Skeletal muscle tissue (tissue), 3 donors: ENCODE measurements at regions not wholly inside any gene's neighbourhood (a gene's known extent, or its start where the extent isn't known, plus 50 kb on each side); places are given as distances from the start of the nearest gene placed in this dataset.

ENCODE experiments used
- H3K27ac ChIP-seq: one replicate; pipeline ENCODE4 v1.7.0; 2013; ENCODE audit warnings: mild to moderate bottlenecking, low read depth, low read length, inconsistent platforms
- H3K27me3 ChIP-seq, 3 donors: one replicate each; pipeline ENCODE4 v1.7.0; 2013; ENCODE audit warnings: low read length in 3 of 3; ENCODE audit not compliant: control insufficient read depth in 3 of 3, insufficient read depth in 3 of 3
- H3K36me3 ChIP-seq, 3 donors: one replicate each; pipeline ENCODE4 v1.7.0; 2013; ENCODE audit warnings: low read length in 3 of 3; ENCODE audit not compliant: control insufficient read depth in 3 of 3, insufficient read depth in 3 of 3
- H3K4me1 ChIP-seq, 3 donors: one replicate each; pipeline ENCODE4 v1.7.0; 2013; ENCODE audit warnings: low read length in 3 of 3, mild to moderate bottlenecking in 3 of 3; ENCODE audit not compliant: control insufficient read depth in 3 of 3, insufficient read depth in 3 of 3
- H3K4me3 ChIP-seq, 3 donors: one replicate each; pipeline ENCODE4 v1.7.0; 2013; ENCODE audit warnings: low read length in 3 of 3
- H3K9ac ChIP-seq, 3 donors: one replicate each; pipeline ENCODE4 v1.7.0; 2013; ENCODE audit warnings: low read length in 3 of 3, mild to moderate bottlenecking in 3 of 3, moderate library complexity in 2 of 3, low read depth in 1 of 3
- H3K9me3 ChIP-seq, 3 donors: one replicate each; pipeline ENCODE4 v1.7.0; 2013; ENCODE audit warnings: low read length in 3 of 3; ENCODE audit not compliant: control insufficient read depth in 3 of 3
- donor health status: Osteomylitis.

DNA sequence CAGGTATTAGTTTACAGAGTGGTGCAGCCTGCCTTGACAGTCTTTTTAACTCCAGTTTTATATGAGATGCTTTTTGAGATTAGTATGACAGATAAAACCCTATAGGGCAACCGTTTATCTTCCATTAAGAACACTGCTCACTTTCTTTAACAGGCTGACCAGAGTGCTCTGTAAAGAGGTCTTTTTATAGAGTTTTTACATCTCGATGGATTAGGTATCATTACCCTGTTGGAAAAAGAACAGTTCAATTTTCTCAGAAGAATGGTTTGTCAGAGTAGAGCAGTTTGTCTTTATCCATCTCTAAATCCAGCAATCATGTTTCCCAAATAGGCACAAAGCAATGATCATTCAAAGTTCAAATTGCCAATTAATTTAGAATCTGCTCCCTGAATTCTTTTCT is 395.2 kb upstream of the ARGLU1 start:
- Histone ChIP-seq H3K4me3 (no peak overlapping the region), H3K27me3 (no peaks in the 10 kb centered on the region), H3K27ac (no peak overlapping the region), H3K9me3 (no peaks in the 10 kb centered on the region), H3K4me1 (no peaks in the 10 kb centered on the region), H3K9ac (no peak overlapping the region), H3K36me3 (no peaks in the 10 kb centered on the region)

DNA sequence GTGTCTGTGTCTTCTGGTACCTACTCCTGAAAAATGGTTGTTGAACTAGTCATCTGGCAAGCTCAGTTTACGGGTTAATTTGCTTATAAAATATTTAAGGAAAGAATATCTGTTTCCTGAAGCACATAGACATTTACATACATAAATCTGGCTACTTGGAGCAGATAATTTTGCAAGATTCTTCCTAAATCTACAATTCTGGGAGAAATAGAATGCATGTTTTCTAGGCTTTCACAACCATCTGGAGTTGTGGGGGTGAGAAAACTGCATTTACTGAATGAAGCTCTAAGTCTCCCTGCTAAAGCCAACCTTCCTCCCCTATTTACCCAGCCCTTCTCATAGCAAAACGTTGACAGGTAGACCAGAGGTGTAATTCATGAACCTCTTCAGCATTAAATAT is 393.7 kb upstream of the ARGLU1 start:
- H3K36me3 ChIP-seq: no peaks in the 10 kb centered on the region
- H3K9ac ChIP-seq: no peak overlapping the region
- H3K27ac ChIP-seq: no peak overlapping the region
- no peak overlapping the region for H3K4me3 ChIP-seq
- H3K27me3 ChIP-seq: no peaks in the 10 kb centered on the region
- H3K4me1 ChIP-seq: no peaks in the 10 kb centered on the region
- no peaks in the 10 kb centered on the region for H3K9me3 ChIP-seq

DNA sequence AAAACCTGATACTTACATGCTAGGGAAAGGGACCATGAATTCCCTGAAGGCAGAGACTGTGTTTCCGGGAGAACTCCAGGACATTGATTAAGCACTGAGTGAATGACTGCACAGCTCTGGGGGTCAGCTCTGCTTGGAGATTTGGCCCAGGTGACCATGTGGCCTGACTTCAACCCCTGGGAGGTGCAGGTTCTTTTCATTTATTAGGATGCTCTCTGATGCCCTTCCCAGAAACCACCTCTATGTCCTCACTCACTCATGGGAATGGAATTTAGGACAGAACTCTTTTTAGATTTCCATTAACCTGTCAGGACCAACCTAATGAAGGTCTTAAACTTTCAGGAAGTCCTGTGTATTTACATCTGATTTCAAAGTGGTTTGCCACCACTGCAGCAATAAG is 393.3 kb upstream of the ARGLU1 start:
- Histone ChIP-seq H3K9ac (no peak overlapping the region), H3K4me1 (no peaks in the 10 kb centered on the region), H3K36me3 (no peaks in the 10 kb centered on the region), H3K27me3 (no peaks in the 10 kb centered on the region), H3K9me3 (no peaks in the 10 kb centered on the region), H3K27ac (no peak overlapping the region), H3K4me3 (no peak overlapping the region)

DNA sequence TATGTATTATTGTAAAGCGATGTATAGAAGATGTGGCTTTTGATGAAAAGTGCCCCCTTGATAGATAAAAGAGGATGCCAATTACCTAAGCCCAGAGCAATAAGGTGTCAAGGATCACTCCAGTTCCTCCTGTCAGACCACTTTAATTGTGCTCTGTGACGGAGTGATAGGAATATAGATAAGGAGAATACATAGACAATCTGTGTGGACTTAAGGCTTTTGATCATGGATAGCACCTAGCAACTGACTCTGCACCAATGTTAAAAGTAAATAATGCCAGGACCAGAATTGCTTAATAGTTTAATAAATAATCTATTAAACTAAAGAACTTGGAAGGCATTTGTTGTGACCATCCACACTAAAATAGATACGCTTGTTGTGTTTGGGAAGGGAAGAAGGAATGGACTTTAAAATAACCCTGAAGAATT is 390.7 kb upstream of the ARGLU1 start:
- H3K4me3 ChIP-seq: no peak overlapping the region
- no peaks in the 10 kb centered on the region for H3K4me1 ChIP-seq
- H3K9me3 ChIP-seq: peaks cover 0 to 2% (median 0%) of the 10 kb centered on the region in 3 donors
- no peak overlapping the region for H3K9ac ChIP-seq
- H3K36me3 ChIP-seq: no peaks in the 10 kb centered on the region
- no peak overlapping the region for H3K27ac ChIP-seq
- H3K27me3 ChIP-seq: no peaks in the 10 kb centered on the region

DNA sequence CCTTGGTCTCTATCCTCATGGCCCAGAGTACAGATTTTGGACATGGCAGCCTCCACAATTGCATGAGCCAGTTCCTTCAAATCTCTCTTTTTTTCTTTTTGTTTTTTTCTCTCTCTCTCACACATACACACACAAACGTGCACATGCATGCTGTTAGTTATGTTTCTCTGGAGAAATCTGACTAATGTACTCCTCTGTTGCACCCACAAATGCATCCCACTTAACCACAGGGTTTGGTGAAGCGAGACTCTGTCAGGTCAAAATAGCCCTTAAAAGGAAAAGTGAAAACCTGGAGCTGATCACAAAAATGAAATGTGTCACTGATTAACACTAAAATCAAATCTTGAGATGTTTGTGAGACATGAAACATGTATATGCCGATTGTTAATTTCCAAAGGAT is 374.6 kb upstream of the ARGLU1 start:
- Histone ChIP-seq H3K27ac (no peak overlapping the region), H3K4me3 (no peak overlapping the region), H3K4me1 (no peaks in the 10 kb centered on the region), H3K9me3 (no peaks in the 10 kb centered on the region), H3K27me3 (no peaks in the 10 kb centered on the region), H3K9ac (no peak overlapping the region), H3K36me3 (no peaks in the 10 kb centered on the region)

DNA sequence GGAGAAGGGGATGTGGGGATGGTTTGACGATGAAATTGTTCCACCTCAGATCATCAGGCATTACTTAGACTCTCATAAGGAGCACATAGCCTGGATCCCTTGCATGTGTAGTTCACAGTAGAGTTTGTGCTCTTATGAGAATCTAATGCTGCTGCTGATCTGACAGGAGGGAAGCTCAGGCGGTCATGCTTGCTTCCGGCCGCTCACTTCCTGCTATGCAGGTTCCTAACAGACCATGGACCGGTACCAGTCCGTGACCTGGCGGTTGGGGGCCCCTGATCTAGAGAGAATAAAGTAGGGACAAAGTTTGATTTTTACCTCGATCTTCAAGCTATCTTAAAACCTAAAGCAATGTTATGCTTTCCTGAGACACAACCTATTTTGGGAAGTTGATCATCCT is 373.8 kb upstream of the ARGLU1 start:
- H3K36me3 ChIP-seq: no peaks in the 10 kb centered on the region
- H3K27ac ChIP-seq: no peak overlapping the region
- H3K9ac ChIP-seq: no peak overlapping the region
- no peaks in the 10 kb centered on the region for H3K4me1 ChIP-seq
- no peaks in the 10 kb centered on the region for H3K27me3 ChIP-seq
- H3K4me3 ChIP-seq: no peak overlapping the region
- no peaks in the 10 kb centered on the region for H3K9me3 ChIP-seq

DNA sequence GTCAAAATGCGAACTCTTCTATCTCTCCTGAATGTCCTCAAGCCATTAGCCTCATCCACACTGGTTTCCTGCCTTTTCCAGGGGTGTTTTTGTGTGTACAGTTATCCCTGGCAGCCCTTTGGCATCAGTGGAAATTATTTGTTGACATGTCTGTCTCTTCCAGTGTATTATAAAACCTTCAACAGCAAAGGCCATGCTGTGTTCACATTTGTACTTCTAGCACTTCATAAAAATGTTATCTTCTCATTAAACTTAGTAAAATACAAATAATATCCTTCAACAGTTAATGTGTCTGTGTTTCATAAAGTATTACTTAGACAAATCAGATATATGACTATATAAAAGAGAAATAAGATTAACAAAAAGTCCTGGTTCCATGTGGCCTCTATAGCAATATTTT is 359.5 kb upstream of the ARGLU1 start:
- Histone ChIP-seq H3K27me3 (no peaks in the 10 kb centered on the region), H3K27ac (no peak overlapping the region), H3K36me3 (no peaks in the 10 kb centered on the region), H3K9me3 (peaks cover 0 to 2% (median 0%) of the 10 kb centered on the region in 3 donors), H3K4me1 (no peaks in the 10 kb centered on the region), H3K9ac (no peak overlapping the region), H3K4me3 (no peak overlapping the region)

DNA sequence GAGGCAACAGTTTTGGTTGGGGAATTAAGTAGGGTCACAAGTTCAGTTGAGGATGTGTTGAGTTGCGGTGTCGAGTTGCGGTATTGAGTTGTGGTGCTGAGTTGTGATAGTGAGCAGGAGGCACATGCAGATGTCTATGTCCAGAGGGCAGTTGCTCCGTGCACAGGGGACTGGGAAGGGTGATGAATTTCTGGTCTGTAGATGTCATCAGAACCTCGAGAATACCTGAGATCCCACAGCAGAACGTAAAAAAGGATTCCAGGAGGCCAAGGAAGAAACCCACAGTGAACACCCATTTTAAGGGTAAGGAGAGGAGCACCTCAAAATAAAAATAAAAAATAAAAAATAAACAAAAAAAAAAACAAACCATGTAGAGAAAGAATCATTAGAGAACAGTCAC is 354.4 kb upstream of the ARGLU1 start:
- no peak overlapping the region for H3K9ac ChIP-seq
- H3K27ac ChIP-seq: no peak overlapping the region
- no peaks in the 10 kb centered on the region for H3K4me1 ChIP-seq
- no peak overlapping the region for H3K4me3 ChIP-seq
- H3K9me3 ChIP-seq: peaks cover 0 to 2% (median 0%) of the 10 kb centered on the region in 3 donors
- H3K36me3 ChIP-seq: no peaks in the 10 kb centered on the region
- H3K27me3 ChIP-seq: no peaks in the 10 kb centered on the region

DNA sequence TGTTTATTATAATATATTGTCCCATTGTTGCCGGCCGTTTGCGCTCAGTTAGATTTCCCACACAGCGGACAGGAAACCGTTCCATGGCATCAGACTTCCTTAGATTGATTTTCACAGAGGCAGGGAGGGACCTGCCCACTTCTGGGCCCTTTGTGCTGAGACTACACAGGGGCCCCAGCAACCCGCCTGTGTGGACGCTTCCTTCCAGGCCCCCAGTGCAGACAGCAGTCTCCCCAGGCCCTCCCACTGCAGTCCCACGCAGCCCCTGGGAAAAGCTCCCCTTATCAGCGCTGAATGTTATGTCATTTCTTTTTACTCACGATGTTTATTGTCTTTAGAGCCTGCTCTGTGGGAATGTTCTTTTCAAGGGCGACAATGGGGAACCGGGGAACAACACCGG is 351.7 kb upstream of the ARGLU1 start:
- Histone ChIP-seq H3K4me3 (peak overlapping the region in 1 of 3 donors; percentile 29), H3K9ac (no peak overlapping the region), H3K36me3 (no peaks in the 10 kb centered on the region), H3K27ac (peak overlapping the region; percentile 83), H3K4me1 (no peaks in the 10 kb centered on the region), H3K9me3 (no peaks in the 10 kb centered on the region), H3K27me3 (no peaks in the 10 kb centered on the region)

DNA sequence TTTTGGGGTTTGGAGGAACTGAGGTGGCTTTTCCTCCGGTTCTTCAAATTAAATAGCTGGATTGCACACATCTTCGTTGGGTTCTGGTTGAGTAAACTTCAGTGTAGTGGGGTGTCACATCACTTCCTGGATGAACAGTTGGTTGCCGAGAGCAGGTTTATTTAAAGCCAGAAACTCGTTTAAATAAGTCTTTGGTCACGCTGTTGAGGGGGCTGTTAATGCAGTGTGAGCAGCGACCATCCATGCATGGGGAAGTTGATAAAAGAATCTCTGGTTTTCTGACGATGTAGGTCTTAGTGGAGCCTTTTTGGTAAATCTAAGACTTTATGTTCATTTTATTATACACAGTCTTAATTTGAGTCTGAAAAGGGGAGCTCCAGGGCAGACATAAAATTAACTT is 351.2 kb upstream of the ARGLU1 start:
- Histone ChIP-seq H3K27me3 (no peaks in the 10 kb centered on the region), H3K27ac (peak overlapping the region; percentile 83), H3K4me3 (peak overlapping the region in 1 of 3 donors; percentile 13), H3K9me3 (no peaks in the 10 kb centered on the region), H3K4me1 (no peaks in the 10 kb centered on the region), H3K9ac (no peak overlapping the region), H3K36me3 (no peaks in the 10 kb centered on the region)

DNA sequence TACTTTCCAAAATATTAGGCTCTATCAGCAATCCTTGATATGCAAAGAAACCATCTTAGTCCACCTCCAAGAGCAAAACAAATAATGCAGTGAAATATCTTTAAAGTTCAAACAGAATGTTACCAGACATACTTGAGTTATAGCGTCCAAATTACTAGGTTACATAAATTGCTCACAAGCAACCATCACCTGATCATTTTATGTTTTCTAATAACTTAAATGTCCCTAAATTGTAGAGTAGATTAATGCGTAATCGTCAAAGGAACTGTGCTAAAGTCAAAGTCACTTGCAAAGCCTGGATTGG is 350.6 kb upstream of the ARGLU1 start:
- Histone ChIP-seq H3K36me3 (no peaks in the 10 kb centered on the region), H3K9me3 (no peaks in the 10 kb centered on the region), H3K4me1 (no peaks in the 10 kb centered on the region), H3K4me3 (peak overlapping the region in 1 of 3 donors; percentile 70), H3K27me3 (no peaks in the 10 kb centered on the region), H3K27ac (peak overlapping the region; percentile 83), H3K9ac (no peak overlapping the region)
